Cardiac fibroblast (primary cell): ENCODE measurements at regions not wholly inside any gene's neighbourhood (a gene's known extent, or its start where the extent isn't known, plus 50 kb on each side); places are given as distances from the start of the nearest gene placed in this dataset.

Source experiments
- DNase-seq, 2 donors: peaks; one replicate each; pipeline versions ENCODE4 v3.0.0 to v3.0.0-alpha.2; 2010; ENCODE audit warnings: low read depth in 2 of 2
- H3K4me3 ChIP-seq, 2 donors: replicated peaks in 1 of 2; 1 replicate in 1 of 2; 2 replicates in 1 of 2; pipeline ENCODE4 v1.5.1; 2011; ENCODE audit warnings: low read depth in 2 of 2, low read length in 2 of 2, mild to moderate bottlenecking in 2 of 2, moderate library complexity in 1 of 2
- TF ChIP-seq, protein P1 (sequence below): IDR thresholded peaks from one replicate; pipeline ENCODE4 v1.5.1; 2011; ENCODE audit warnings: low read depth, mild to moderate bottlenecking, low read length, inconsistent platforms

DNA sequence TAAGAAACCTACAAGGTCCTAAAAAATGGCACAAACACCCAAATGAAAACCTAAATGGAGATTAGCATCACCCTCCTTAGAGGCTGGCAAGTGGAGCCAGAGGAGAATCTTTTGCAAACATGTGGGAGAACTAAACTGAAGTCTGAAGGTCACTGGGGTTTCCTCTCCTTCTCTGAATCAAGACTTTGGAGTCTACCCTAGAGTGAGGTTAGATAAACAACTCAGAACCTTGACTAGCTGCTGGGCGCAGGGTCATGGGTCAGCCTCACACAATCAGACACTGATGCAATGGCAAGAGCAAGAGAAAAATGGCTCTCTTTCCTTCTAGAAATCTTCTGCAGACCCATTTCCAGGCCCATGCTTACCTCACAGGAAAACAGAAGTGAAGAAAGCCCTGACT is 165.8 kb downstream of the KCTD12 start:
- H3K4me3 ChIP-seq, result no peak overlapping the region
- DNase-seq, result no peak
- TF ChIP-seq, protein P1, sequence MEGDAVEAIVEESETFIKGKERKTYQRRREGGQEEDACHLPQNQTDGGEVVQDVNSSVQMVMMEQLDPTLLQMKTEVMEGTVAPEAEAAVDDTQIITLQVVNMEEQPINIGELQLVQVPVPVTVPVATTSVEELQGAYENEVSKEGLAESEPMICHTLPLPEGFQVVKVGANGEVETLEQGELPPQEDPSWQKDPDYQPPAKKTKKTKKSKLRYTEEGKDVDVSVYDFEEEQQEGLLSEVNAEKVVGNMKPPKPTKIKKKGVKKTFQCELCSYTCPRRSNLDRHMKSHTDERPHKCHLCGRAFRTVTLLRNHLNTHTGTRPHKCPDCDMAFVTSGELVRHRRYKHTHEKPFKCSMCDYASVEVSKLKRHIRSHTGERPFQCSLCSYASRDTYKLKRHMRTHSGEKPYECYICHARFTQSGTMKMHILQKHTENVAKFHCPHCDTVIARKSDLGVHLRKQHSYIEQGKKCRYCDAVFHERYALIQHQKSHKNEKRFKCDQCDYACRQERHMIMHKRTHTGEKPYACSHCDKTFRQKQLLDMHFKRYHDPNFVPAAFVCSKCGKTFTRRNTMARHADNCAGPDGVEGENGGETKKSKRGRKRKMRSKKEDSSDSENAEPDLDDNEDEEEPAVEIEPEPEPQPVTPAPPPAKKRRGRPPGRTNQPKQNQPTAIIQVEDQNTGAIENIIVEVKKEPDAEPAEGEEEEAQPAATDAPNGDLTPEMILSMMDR, result no peak

DNA sequence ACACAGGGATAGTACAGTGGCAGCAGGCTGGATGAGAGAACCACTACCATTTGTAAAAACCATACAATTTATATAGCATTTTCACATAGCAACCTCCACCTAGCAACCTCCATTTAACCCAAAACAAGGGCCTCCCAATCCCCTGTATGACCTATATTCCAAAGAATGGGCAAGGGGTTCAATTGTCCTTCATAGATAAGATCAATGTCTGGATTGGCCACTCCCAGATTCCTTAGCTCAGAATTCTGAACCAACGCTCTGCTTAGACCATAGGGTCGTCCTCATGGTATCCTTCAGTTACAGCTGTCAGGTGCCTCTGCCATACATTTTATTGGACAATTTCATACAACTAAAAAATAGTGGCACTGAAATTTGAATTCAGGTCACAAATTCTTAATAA is 166.2 kb downstream of the KCTD12 start:
- no peak for DNase-seq
- TF ChIP-seq, protein P1, result no peak
- H3K4me3 ChIP-seq, result no peak overlapping the region

DNA sequence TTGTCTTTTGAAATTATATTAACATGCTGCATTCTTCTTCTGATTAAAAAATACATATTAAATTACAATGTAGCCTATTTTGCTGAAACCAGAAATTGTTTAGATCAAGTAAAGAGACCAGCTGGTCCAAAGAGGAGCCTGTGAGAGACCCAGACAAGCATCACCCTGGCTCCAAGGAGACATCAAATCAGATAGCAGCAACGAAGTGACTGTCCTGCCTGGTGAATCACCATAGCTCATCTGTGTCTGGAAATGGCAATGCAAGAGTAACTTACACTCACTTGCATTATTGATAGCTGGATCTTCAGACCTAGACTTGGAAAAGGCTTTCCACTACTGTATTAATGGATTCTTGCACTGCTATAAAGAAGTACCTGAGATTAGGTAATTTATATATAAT is 169.1 kb downstream of the KCTD12 start:
- DNase-seq, result peak in 1 of 2 donors; percentile 66
- TF ChIP-seq, protein P1, result no peak
- H3K4me3 ChIP-seq, result no peak overlapping the region

DNA sequence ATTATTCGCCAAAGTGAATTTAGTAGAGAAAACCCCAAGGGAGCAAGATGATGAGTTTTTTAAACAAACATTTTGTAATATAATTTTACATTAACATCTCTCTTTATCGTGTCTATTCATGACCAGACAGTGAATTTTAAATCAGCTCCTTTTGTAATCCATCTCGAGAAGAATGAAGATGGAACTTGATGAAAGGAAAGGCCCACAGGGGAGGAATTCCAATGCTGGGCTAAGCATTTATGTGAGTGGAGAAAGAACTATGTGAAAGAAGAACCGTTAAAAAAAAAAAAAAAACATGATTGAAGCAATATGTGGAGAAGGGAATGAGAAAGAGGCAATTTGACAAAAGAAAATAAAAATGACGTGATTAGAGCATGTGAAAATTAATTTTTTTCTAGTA is 170.6 kb downstream of the KCTD12 start:
- DNase-seq, result no peak
- TF ChIP-seq, protein P1, result no peak
- no peak overlapping the region for H3K4me3 ChIP-seq

DNA sequence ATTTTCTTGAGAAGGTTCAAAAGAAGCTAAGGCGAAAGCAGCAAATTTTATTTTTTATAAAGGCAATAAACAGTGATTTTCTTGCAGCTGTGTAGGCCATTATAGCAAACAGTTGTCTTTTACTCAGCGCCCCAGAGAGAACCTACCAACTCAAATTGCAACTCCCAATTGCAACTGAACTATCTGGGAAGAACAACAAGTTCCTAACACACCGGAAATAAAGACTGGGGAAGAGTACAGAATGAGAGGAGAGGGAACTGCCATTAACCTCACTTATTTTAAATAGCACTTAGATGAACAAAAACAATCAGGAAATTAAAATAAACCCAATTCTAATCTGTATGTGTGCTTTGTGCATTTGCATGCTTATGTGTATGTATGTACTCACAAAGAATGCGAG is 171.1 kb downstream of the KCTD12 start:
- TF ChIP-seq, protein P1, result no peak
- DNase-seq, result no peak
- no peak overlapping the region for H3K4me3 ChIP-seq

DNA sequence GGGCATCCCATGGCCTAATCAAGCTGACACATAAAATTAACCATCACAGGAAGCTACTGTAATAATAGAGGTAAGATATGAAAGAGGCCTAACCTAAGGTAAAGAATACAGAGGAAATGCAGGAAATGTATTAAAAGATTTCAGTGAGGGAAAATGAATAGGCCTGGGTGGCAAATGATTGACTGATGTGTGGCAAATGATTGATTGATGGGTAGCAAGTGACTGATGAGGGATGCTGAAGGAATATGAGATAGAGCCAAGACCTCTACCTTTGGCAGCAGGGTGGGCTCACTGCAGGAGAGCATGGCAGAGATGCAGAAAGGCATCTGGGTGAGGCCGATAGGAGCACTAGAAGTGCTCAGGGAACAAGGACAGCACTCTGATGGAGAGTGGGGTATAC is 172.9 kb downstream of the KCTD12 start:
- no peak overlapping the region for H3K4me3 ChIP-seq
- no peak for DNase-seq
- TF ChIP-seq, protein P1, result no peak

DNA sequence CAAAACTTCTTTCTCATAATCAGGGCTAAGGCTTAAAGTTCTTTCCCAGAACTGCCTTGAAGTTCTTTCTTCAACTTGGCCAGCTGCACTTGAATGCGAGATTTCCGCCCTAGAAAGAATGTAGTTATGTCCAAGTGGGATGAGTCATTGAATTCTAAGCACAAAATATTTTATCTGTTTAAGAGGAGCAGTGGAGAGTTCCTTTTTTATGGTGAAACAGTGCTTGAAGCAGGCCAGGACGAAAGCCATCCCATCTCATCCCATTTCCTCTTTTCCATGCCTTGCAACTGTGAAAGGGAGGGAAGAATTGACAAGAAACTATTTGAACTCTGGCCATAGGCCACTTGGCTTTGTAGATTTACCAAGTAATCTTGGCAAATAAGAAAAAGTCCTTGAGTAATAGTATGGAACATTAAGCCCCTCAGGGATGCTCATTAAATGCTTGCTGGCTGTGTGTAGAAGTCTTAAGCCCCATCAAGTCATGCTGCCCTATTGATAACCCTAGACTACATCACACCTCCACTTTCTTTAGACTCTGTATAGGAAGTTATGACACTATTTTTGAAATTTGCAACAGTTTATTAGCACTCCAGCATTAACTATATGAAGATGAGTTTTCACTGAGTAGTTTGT is 174.5 kb downstream of the KCTD12 start:
- H3K4me3 ChIP-seq, result no peak overlapping the region
- peak; percentile 95 to 98 for DNase-seq
- TF ChIP-seq, protein P1, result no peak
